ENCODE measurements at regions not wholly inside any gene's neighbourhood (a gene's known extent, or its start where the extent isn't known, plus 50 kb on each side); places are given as distances from the start of the nearest gene placed in this dataset.

DNA sequence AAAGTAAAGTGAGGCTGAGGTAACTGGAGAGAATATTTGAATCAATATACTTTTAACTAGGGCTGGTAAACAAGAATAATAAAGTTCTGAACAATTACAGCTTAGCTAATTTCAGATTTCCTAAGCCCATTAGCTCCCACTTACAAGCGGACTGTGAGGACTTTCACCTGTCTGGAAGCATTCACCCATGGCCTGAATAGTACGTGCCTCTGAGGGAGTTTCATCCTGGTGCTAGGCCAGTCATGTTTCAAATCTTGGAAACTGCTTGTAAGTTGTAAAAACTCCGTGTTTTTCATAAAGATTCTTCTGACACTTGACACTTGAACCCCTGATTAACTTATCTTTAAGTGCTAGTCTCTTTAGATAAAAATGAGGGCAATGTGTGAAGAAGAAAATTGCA is 975.2 kb upstream of the GHITM start:
- H3K9me2 ChIP-seq (replicated peaks; ENCODE audit: insufficient read depth, low read length): no peaks in the 10 kb centered on the region
- H4K20me1 ChIP-seq (ENCODE audit: low read depth, low read length): no peaks in the 10 kb centered on the region
- H3K27ac ChIP-seq (ENCODE audit: low read depth, low read length): no peak overlapping the region
- H3K79me2 ChIP-seq (ENCODE audit: insufficient read depth, low read length): no peaks in the 10 kb centered on the region
- H3K4me2 ChIP-seq (ENCODE audit: low read depth, low read length, poor library complexity, severe bottlenecking): no peak overlapping the region
- H2AFZ ChIP-seq (ENCODE audit: low read depth, low read length, severe bottlenecking): no peak overlapping the region
- H3K9me3 ChIP-seq (ENCODE audit: insufficient read depth, low read length): no peaks in the 10 kb centered on the region
- H3K27me3 ChIP-seq (ENCODE audit: low read length): no peaks in the 10 kb centered on the region
- no peaks in the 10 kb centered on the region for H3F3A ChIP-seq (ENCODE audit: insufficient read depth)
- H3K36me3 ChIP-seq (ENCODE audit: low read length): no peaks in the 10 kb centered on the region
- TF ChIP-seq EZH2phosphoT487 (conservative IDR thresholded peaks at IDR 0.05; ENCODE audit: low read length): no peak
- TF ChIP-seq, protein P1, sequence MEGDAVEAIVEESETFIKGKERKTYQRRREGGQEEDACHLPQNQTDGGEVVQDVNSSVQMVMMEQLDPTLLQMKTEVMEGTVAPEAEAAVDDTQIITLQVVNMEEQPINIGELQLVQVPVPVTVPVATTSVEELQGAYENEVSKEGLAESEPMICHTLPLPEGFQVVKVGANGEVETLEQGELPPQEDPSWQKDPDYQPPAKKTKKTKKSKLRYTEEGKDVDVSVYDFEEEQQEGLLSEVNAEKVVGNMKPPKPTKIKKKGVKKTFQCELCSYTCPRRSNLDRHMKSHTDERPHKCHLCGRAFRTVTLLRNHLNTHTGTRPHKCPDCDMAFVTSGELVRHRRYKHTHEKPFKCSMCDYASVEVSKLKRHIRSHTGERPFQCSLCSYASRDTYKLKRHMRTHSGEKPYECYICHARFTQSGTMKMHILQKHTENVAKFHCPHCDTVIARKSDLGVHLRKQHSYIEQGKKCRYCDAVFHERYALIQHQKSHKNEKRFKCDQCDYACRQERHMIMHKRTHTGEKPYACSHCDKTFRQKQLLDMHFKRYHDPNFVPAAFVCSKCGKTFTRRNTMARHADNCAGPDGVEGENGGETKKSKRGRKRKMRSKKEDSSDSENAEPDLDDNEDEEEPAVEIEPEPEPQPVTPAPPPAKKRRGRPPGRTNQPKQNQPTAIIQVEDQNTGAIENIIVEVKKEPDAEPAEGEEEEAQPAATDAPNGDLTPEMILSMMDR (IDR thresholded peaks at IDR 0.05; ENCODE audit: insufficient read depth, low read length, poor library complexity, severe bottlenecking): no peak
- no peak overlapping the region for H3K9ac ChIP-seq (ENCODE audit: low read length)
- no peak overlapping the region for H3K4me3 ChIP-seq (ENCODE audit: insufficient read depth, low read length, poor library complexity, severe bottlenecking)

DNA sequence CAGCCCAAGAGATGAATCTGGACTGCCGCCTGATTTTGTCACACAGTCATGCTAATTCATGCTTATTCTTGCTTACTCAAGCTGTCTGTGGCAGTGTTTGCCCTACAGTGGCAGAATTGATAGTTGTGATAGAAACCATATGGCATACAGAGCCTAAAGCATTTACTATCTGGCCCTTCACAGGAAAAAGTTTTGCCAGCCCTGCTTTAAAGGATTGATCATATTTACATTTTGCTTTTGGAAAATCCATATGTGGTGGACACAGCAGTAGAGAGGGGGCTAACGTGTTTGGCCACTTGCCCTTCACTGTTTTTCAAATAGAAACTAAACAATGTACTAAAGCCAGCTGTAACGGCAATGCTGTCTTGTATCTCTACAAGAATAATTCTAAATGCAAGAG is 974.0 kb upstream of the GHITM start:
- H4K20me1 ChIP-seq (ENCODE audit: low read depth, low read length): no peaks in the 10 kb centered on the region
- no peaks in the 10 kb centered on the region for H3K36me3 ChIP-seq (ENCODE audit: low read length)
- H3K27ac ChIP-seq (ENCODE audit: low read depth, low read length): no peak overlapping the region
- H3K9me2 ChIP-seq (replicated peaks; ENCODE audit: insufficient read depth, low read length): no peaks in the 10 kb centered on the region
- no peak overlapping the region for H3K9ac ChIP-seq (ENCODE audit: low read length)
- H3K27me3 ChIP-seq (ENCODE audit: low read length): no peaks in the 10 kb centered on the region
- no peaks in the 10 kb centered on the region for H3F3A ChIP-seq (ENCODE audit: insufficient read depth)
- no peak overlapping the region for H3K4me2 ChIP-seq (ENCODE audit: low read depth, low read length, poor library complexity, severe bottlenecking)
- no peak overlapping the region for H3K4me3 ChIP-seq (ENCODE audit: insufficient read depth, low read length, poor library complexity, severe bottlenecking)
- H3K9me3 ChIP-seq (ENCODE audit: insufficient read depth, low read length): no peaks in the 10 kb centered on the region
- H3K79me2 ChIP-seq (ENCODE audit: insufficient read depth, low read length): no peaks in the 10 kb centered on the region
- no peak overlapping the region for H2AFZ ChIP-seq (ENCODE audit: low read depth, low read length, severe bottlenecking)
- TF ChIP-seq, protein P1 (IDR thresholded peaks at IDR 0.05; ENCODE audit: insufficient read depth, low read length, poor library complexity, severe bottlenecking): no peak
- no peak for TF ChIP-seq EZH2phosphoT487 (conservative IDR thresholded peaks at IDR 0.05; ENCODE audit: low read length)

DNA sequence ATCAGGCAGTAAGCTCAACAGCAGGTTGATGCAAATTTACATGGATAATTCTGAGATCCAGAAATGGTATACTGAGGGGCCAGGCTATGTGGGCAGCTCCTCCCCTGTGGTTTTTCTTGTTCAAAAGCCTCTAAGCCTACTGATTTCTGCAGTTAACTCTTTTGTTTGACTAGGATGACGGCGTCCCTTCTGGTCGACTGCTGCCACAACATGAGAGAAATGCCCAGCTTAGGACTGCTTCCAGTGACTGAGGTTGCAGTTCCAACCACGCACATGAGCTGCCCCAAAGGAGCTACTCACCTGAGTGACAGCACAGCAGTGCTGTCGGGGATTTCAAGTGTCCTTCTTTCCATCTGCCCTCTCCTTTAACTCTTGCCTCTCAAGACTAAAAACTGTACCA is 973.0 kb upstream of the GHITM start:
- H3K79me2 ChIP-seq (ENCODE audit: insufficient read depth, low read length): no peaks in the 10 kb centered on the region
- H3K36me3 ChIP-seq (ENCODE audit: low read length): no peaks in the 10 kb centered on the region
- no peak overlapping the region for H2AFZ ChIP-seq (ENCODE audit: low read depth, low read length, severe bottlenecking)
- H3K9me2 ChIP-seq (replicated peaks; ENCODE audit: insufficient read depth, low read length): no peaks in the 10 kb centered on the region
- H3K9me3 ChIP-seq (ENCODE audit: insufficient read depth, low read length): no peaks in the 10 kb centered on the region
- H3K27ac ChIP-seq (ENCODE audit: low read depth, low read length): no peak overlapping the region
- no peaks in the 10 kb centered on the region for H3F3A ChIP-seq (ENCODE audit: insufficient read depth)
- H3K9ac ChIP-seq (ENCODE audit: low read length): no peak overlapping the region
- H3K4me2 ChIP-seq (ENCODE audit: low read depth, low read length, poor library complexity, severe bottlenecking): no peak overlapping the region
- H3K27me3 ChIP-seq (ENCODE audit: low read length): no peaks in the 10 kb centered on the region
- TF ChIP-seq, protein P1 (IDR thresholded peaks at IDR 0.05; ENCODE audit: insufficient read depth, low read length, poor library complexity, severe bottlenecking): no peak
- TF ChIP-seq EZH2phosphoT487 (conservative IDR thresholded peaks at IDR 0.05; ENCODE audit: low read length): no peak
- no peak overlapping the region for H3K4me3 ChIP-seq (ENCODE audit: insufficient read depth, low read length, poor library complexity, severe bottlenecking)
- no peaks in the 10 kb centered on the region for H4K20me1 ChIP-seq (ENCODE audit: low read depth, low read length)

DNA sequence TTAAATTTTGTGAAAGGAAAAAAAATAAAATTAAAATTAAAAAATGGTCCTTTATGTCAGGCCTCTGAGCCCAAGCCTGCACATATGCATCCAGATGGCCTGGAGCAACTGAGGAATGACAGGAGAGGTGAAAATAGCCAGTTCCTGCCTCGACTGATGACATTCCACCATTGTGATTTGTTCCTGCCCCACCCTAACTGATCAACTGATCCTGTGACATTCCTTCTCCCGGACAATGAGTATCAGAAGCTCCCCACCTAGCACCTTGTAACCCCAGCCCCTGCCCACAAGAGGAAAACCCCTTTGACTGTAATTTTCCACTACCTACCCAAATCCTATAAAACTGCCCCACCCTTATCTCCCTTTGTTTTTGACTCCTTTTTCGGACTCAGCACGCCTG is 972.2 kb upstream of the GHITM start:
- H3K27ac ChIP-seq (ENCODE audit: low read depth, low read length): no peak overlapping the region
- H4K20me1 ChIP-seq (ENCODE audit: low read depth, low read length): no peaks in the 10 kb centered on the region
- no peak overlapping the region for H2AFZ ChIP-seq (ENCODE audit: low read depth, low read length, severe bottlenecking)
- no peak overlapping the region for H3K9ac ChIP-seq (ENCODE audit: low read length)
- no peak for TF ChIP-seq EZH2phosphoT487 (conservative IDR thresholded peaks at IDR 0.05; ENCODE audit: low read length)
- TF ChIP-seq, protein P1 (IDR thresholded peaks at IDR 0.05; ENCODE audit: insufficient read depth, low read length, poor library complexity, severe bottlenecking): no peak
- no peaks in the 10 kb centered on the region for H3F3A ChIP-seq (ENCODE audit: insufficient read depth)
- no peaks in the 10 kb centered on the region for H3K27me3 ChIP-seq (ENCODE audit: low read length)
- no peaks in the 10 kb centered on the region for H3K9me2 ChIP-seq (replicated peaks; ENCODE audit: insufficient read depth, low read length)
- H3K4me2 ChIP-seq (ENCODE audit: low read depth, low read length, poor library complexity, severe bottlenecking): no peak overlapping the region
- no peaks in the 10 kb centered on the region for H3K9me3 ChIP-seq (ENCODE audit: insufficient read depth, low read length)
- no peak overlapping the region for H3K4me3 ChIP-seq (ENCODE audit: insufficient read depth, low read length, poor library complexity, severe bottlenecking)
- no peaks in the 10 kb centered on the region for H3K36me3 ChIP-seq (ENCODE audit: low read length)
- H3K79me2 ChIP-seq (ENCODE audit: insufficient read depth, low read length): no peaks in the 10 kb centered on the region

Data from SU-DHL-6 (cell line).